GM13977 (cell line): ENCODE measurements at regions not wholly inside any gene's neighbourhood (a gene's known extent, or its start where the extent isn't known, plus 50 kb on each side); places are given as distances from the start of the nearest gene placed in this dataset.

ENCODE experiments used
- DNase-seq: peaks from one replicate; pipeline ENCODE4 v3.0.0; 2012; ENCODE audit warnings: low spot score
- CTCF ChIP-seq: IDR thresholded peaks from 2 replicates; pipeline ENCODE4 v1.5.1; 2012; ENCODE audit warnings: mild to moderate bottlenecking, control low read depth; ENCODE audit not compliant: insufficient read depth; ENCODE audit errors: extremely low read depth, missing control alignments
- in situ Hi-C: fragments of 300-500 bp; cut with MboI; formaldehyde crosslinking; loops from one replicate; pipeline ENCODE4 v1.12.0; 2022; ENCODE audit warnings: low sequenced_read_pairs, low pct_unique_long_range_greater_than_20kb, mixed read lengths, inconsistent platforms; ENCODE audit not compliant: unreplicated experiment

GRCh38 chr5:35304291-35304690 is 74.0 kb upstream of the PRLR start:
- in situ Hi-C loops = no loop called here
- no peak for TF ChIP-seq CTCF
- no peak for DNase-seq

- no peak for DNase-seq
- no peak for TF ChIP-seq CTCF
- in situ Hi-C loops = no loop called here
Measured at GRCh38 chr5:35303152-35303551, 72.9 kb upstream of the PRLR start.

GRCh38 chr5:35302544-35302943 is 72.3 kb upstream of the PRLR start:
- DNase-seq = peak; percentile 34
- in situ Hi-C loops = no loop called here
- TF ChIP-seq CTCF = no peak

GRCh38 chr5:35297755-35298154 is 67.5 kb upstream of the PRLR start:
- in situ Hi-C loops = no loop called here
- no peak for DNase-seq
- no peak for TF ChIP-seq CTCF

- no peak for TF ChIP-seq CTCF
- in situ Hi-C loops = no loop called here
- no peak for DNase-seq
Measured at GRCh38 chr5:35294976-35295375, 64.7 kb upstream of the PRLR start.

GRCh38 chr5:35294017-35294416 is 63.7 kb upstream of the PRLR start:
- no peak for TF ChIP-seq CTCF
- in situ Hi-C loops = no loop called here

GRCh38 chr5:35285435-35285834 is 55.1 kb upstream of the PRLR start:
- no peak for TF ChIP-seq CTCF
- in situ Hi-C loops = no loop called here
- no peak for DNase-seq

More at GRCh38 chr5:35294017-35294416, 63.7 kb upstream of the PRLR start:
- DNase-seq = no peak
